ENCODE measurements at regions not wholly inside any gene's neighbourhood (a gene's known extent, or its start where the extent isn't known, plus 50 kb on each side); places are given as distances from the start of the nearest gene placed in this dataset.

DNA sequence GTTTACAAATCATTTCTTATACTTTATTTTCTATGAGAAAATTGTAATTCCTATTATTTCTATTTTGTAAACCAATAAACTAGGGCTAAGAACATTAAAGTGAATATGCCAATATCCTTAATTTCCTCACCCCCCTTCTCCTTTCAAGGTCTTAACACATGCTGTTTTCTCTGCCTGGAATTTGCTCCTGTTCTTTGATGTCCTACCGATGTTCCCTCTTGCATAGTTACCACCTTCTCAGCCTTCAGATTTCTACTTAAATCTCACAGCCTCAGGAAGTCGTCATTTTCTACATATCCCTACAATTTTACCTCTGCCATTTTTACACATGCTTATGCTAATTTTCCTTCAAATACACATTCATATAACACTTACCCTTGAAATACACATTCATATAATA lies 890.9 kb upstream of the CDH8 start:
- DNase-seq (ENCODE audit: low read depth): no peak

DNA sequence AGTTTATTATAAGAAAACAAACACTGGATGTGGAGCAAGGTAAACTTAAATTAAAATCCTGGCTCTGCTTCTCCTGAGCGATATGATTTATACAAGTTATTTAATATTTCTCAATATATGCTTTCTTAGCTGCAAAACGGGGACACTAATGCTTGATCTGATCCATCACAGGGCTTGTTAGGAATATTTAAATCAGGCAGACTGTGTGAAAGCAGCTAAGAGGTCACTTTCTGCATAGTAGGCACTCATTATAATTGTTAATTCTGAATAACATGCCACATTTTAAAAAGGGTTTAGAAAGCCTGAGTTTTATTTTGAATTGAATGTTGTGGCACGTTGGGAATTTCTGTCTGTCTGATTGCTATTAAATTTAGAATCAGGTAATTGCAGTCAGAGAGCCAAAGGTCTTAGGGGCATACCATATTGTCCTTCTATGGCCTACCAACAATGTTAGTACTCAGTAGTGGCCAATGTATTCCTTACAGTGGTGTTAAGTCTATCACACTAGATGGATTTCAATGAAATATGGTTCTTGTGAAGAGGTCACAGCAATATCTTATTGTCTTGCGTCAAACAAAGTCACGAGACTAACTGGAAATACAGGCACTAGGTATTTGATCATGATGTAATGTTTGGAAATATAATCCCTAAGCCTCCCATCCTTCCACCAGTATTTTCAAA lies 890.0 kb upstream of the CDH8 start:
- no peak for DNase-seq (ENCODE audit: low read depth)

DNA sequence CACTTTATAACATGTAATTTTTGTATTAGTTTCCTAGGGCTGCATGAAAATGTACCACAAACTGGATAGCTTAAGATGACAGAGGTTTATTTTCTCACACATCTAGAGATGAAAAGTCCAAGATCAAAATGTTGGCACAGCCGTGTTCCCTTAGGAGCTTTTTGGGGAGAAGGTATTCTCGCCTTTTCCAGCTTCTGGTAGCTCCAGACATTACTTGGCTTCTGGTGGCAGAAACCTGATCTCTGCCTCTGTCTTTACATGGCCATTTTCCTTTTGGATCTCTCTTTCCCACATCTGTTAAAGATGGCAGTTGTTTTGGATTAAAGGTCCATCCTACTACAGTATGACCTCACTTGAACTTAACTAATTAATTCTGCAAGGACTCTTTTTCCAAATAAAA lies 885.7 kb upstream of the CDH8 start:
- no peak for DNase-seq (ENCODE audit: low read depth)

DNA sequence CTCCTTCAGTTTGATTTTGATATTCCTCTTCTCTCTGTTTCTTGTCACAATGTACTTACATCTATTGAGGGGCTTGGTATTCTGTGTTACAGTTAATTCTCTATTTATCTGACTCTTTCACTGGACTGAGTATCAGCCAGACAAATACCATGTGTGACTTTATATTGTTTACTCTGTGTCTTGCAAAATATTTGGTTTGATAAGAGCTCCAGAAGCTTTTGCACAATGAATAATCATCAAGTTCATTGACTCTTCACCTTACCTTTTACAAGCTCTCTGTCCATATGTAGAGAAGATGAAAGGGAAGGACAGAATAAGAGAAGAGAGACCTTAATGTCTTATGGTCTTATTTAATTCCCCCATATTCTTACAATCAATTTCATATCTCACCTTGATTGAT lies 877.7 kb upstream of the CDH8 start:
- DNase-seq (ENCODE audit: low read depth): no peak

DNA sequence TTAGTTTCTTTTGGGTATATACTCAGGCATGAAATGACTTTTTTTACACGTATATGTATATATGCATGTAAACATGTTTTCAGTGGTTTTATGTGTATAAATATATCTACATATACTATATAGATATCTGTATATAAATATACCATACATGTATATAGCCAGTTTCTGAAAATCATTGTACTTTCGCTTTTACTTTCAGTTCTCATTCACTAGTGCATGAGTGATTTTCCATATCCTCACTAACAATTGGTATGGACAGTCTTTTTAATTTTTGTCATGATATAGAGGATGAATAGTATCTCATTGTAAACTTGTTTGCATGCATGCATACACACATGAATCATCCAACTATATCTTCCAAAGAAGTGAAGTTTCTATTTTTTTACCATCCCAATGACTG lies 877.1 kb upstream of the CDH8 start:
- DNase-seq (ENCODE audit: low read depth): no peak

DNA sequence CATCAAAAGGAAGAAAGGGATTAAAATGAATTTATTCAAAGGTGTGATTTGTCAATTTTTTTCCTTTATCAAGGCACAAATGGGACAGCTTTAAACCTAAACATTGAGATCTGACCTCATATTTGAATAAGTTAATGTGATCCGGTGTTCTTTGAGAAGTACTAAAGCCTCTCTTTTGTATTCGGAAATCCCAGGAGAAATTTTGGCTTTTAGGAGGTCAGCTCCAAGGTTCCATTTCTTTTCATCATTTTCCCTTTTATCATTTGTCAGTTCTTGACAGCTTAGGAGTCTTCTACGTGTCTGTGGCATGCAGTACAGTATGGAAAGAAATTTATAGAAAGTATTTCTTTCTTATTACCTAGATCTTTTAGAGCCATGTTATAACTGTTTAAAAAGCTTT lies 873.4 kb upstream of the CDH8 start:
- no peak for DNase-seq (ENCODE audit: low read depth)

DNA sequence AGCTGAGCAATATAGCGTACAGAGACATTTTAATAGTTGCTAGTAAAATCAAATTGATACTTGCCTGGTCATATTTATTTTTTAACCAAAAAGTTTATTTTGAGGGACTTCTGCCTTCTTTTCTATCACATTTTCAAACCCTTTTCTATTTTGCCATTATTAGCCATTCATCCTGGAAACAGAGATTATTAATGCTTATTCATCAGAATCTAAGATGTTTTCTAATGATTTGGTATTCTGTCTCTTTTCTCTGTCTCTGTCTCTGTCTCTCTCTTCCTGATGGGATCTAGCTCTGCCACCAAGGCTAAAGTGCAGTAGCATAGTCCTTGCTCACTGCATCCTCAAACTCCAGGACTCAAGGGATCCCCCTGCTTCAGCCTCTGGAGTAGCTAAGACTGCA lies 871.3 kb upstream of the CDH8 start:
- no peak for DNase-seq (ENCODE audit: low read depth)

DNA sequence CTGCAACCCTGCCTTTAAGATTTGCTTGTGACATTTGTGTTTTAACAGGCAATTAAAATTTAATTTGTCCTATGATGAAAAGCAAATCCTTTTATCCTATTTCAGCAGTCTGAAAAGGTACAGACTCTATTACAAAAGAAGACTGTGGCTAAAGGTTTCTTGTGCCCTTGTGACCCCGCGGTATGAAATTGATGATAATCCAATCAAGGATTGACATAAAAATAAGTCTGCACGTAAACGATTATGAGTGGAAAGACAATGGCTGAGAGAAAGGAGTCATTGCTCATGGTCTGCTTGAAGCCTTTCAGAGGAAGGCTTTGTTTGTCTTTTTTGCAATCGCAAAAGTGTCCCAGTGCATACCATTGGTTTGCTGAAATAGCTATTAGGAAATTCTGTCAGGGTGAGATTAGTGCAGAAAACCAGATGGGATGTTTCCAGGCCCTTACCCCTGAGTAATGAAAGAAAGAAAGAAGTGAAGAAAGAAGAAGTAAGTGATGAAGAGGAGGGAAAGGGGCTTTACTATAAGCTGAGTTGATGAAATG lies 867.8 kb upstream of the CDH8 start:
- DNase-seq (ENCODE audit: low read depth): no peak

DNA sequence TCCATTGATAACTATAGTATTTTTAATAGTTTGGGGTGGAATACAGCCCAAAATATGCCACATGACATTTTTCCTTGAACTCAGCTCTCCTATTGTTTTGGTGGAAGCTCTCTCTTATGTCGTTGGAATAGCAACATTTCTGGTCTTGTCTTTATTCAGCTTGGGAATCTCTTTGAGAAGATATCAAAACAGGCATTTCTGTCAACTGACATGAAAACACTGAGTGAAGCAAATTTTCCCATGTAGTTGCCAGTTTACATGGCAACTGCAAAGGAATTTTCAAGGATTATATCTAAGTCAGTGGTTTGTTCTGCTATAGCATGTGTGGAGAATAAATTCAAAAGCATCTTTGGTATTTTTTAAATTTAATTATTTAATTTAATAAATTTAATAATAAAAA lies 863.5 kb upstream of the CDH8 start:
- no peak for DNase-seq (ENCODE audit: low read depth)

DNA sequence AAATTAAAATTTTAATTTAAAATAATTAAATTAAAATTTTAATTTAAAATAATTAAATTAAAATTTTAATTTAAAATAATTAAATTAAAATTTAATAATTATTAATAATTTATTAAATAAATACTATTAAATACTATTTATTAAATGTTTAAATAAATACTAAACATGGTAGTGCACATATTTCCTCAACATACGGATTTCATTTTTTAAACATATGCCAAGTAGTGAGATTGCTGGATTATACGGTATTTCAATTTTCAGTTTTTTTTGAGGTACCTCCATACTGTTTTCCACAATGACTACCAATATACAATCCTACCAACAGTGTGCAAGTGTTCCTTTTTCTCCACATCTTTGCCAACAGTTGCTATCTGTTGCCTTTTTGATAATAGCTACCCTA lies 852.9 kb upstream of the CDH8 start:
- DNase-seq (ENCODE audit: low read depth): no peak

DNA sequence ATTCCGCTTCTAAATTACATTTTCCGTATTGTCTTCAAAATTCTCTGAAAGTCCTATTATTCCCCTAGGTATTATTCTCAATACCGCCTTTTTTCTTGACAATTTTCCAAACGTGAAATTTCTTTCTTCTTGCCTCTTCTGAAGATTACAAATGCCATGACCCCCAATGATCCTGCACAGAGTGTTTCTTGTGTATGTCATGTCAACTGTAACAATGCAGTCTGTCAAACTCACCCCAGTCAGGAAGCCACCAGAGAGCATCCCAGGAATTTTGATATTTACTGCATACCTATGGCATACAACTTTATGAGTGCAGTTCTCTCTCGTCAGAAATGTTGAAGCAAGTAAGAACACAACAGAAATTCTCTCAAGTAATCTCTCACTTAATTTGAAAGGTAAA lies 847.3 kb upstream of the CDH8 start:
- DNase-seq (ENCODE audit: low read depth): no peak

DNA sequence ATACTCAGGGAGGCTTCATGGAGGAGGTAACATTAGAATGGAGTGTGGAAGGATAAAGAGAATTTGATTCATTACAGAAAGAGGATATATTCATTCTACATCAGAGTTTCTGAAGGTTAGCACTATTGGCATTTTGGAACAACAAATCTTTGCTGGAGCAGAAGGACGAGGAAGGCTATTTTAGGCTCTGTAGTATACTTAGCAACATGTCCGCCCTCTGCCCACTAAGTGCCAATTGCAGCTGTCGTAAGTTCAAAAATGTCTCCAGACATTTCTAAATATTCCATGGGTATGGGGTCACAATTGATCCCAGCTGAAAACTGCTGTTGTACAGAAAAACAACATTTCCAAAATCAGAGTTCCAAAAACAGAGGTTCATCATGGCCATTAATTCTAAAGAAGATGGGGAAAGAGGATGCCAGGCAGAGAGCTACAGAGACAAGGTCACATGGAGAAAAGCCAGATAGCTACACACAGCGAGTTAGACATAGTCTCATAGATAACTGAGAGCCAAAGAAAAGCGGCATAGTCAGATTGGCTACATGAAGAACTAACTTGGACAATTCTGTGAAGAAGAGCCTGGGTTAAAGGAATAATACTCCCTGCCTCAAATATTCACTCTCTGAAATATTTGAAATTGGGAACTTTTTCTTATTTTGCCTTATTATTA lies 846.4 kb upstream of the CDH8 start:
- DNase-seq (ENCODE audit: low read depth): no peak

DNA sequence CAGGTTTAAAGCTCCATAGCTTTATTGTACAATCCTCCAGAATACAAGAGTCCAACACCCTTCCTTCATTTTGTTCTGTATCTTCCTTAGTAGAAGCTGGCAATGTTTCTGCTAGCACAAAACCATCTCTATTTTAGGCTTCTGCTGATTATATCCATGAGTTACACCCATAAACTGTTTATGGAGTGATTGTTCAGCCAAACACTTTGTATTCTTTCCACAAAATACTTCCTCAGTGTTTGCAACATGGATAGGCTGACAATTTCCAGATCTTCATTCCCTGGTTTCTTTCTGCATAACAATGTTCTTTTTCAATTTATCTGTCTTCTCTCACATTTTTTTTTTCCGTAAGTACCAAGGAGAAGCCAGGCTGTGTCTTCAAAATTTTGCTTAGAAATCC lies 839.9 kb upstream of the CDH8 start:
- no peak for DNase-seq (ENCODE audit: low read depth)

DNA sequence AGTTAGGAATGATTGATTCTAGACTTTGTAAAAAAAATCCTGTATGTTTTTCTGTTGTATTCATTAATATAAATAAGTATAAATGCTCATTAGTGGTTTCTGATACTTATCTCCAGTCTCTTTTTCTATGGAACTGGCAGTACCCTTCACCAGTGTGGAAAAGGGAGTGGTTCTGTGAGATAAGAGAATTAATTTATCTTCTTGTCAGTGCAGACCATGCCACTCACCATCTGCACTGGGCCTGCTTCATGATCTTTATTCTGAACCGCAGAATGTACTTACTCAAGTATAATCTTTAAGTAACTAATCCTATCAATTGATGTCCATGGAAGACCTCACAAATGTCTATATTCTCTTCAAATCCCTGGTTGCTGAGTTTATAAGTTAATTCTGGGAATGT lies 836.1 kb upstream of the CDH8 start:
- DNase-seq (ENCODE audit: low read depth): no peak

DNA sequence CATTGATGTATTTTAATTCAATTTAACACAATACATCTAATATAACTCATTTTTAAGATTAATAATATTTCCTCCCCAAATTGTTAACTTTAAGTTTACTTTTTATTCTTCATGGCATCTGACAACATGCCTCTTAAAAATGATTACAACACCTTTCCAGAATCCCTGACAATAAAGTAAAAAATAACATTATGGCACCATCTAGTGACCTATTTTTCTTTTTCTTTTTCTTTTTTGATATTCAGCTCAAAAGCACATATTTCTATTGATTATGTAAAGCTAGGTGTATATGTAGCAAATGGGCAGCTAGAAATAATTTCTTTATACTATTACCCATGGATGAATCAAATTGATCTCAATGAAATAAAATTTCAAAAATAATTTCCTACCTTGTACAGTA lies 834.3 kb upstream of the CDH8 start:
- no peak for DNase-seq (ENCODE audit: low read depth)

DNA sequence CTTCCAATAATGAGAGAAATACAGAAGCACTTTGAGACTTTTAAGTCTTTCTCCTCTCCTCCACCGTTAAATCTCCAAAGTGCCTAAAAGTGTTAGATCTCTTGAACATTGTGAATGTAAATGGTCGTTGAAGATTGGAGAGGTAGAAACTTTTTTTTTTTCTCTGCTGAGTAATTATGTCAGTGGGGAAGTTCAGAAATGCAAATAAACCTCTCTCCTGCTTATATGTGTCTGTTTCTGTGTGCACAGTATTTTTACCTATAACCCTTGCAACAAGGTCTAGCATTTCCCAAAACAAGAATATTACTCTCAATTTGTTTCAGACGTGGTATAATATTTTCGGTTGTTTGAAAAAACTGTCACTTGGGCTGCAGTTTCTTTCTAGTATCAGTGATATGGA lies 833.6 kb upstream of the CDH8 start:
- no peak for DNase-seq (ENCODE audit: low read depth)

DNA sequence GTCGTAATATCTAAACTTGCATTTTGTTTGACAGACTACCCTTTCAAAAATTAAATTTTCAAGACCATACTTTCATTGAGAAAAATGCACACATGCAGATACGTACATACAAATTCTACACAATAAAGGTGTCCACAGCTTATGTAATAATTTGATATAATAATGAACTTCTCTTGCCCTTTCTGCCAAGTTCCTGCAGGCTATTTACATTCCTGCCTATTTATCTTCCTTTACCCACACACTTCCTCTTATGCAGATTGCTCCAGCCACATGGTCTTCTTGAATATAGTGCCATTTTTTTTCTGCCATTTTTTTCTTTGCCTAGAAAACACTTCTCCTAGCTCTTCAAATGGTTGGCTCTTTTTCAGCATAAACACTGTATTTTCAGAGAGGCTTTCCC lies 826.9 kb upstream of the CDH8 start:
- no peak for DNase-seq (ENCODE audit: low read depth)

DNA sequence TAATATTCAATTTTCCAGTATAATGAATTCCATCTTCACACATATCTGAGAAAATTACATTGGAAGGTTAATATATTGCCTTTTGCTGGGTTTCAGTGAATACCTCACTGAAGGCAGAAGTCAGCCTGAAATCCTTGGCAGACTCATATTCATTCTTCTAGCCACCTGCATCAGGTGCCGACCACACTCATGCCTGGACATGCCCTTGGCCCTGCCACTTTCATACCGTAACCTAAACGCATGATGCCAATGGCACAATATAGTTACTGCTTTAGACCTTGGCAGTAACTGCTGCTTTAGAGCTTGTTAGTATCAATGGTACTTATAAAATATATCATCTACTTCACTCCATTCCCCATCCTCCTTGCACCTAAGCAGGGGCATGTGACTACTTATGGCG lies 817.6 kb upstream of the CDH8 start:
- DNase-seq (ENCODE audit: low read depth): no peak

DNA sequence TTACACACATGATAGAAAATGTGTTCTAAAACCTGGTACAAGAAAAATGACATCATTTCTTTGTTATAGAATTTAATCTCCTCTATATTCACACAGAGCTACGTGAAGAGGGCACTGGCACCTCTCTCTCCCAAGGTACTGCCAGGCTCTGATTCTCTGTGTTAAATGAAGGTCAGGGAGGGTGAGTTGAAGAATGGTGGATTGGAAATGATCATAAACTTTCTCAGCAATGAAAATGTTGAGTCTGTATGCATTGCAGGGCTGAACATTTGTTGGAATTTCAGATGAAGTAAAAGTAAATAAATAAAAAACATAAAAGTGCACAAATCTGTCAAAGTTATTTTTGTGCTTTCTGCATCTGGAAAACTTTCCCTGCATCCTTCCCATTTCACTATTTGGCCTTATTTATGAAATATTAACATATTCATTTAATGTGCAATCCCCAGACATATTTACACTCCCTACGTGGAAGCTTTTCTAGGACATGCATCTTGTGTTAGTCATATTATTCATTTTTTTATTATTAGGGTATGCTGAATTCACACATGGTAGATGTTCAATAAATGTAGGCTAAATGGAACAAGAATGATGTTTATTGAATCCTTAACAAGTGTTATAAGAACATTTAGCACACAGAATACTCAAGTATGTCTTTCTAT lies 810.3 kb upstream of the CDH8 start:
- DNase-seq (ENCODE audit: low read depth): no peak

DNA sequence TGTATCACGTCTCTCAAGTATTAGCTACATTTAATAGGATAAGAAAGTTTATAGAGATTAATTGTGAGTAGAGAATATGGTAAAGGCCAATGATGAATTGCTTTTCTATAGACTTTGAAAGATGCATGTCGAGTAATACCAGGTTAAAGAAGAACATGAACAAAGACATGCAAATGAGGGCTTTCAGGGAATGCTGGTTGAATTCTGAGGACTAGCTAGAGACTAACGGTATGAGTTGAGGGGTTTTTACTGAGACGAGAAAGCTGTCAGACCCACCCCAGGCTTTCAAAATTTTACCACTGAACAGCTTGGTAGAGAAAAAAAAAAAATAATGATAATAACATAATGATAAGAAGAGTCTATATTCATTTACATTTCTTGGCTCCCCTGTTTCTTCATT lies 796.0 kb upstream of the CDH8 start:
- DNase-seq (ENCODE audit: low read depth): no peak

DNA sequence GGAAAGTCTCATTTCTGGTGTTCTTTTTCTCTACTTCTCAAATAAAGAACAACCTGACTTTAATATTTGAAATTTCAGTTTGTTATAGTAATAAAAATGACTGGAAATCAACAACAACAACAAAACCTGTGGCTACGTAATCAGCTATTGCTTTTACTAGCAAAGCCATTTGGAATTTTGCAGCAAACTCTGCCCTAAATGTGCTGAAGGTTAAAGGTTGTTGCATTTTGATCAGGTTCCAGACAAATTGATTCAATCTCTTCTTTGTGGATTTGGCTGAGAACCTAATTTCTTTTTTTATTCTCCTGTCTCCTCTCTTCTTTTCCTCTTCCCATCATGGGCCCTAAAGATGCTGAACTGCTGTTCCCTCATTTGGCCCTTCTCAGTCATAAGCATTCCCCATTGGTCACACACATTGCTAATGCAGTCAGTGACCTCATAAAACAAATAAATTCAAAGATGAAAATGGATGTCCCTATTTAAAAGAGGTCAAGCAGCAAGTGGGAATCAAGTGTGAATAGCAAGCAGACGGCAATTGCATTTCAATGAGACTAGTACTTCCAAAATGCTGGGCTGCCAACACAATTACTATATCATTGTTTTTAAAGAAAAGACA lies 795.1 kb upstream of the CDH8 start:
- no peak for DNase-seq (ENCODE audit: low read depth)

DNA sequence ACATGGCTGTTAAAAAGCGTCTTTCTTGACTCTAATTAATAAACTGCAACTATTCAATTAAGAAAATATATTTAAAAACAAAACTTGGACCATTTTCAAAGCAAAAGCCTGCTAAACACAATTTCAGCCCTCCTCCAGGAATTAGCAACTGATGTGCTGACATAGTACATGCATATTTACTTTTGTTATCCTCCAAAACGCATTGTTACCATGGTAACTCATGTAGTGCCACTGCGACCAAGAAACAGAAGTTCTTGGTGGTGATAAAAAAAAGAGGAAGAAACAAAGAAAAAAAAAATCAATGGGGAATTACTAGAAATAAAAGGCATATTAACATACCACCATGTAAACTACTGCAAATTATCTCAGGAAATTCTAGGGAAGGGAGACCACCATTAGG lies 793.4 kb upstream of the CDH8 start:
- no peak for DNase-seq (ENCODE audit: low read depth)

DNA sequence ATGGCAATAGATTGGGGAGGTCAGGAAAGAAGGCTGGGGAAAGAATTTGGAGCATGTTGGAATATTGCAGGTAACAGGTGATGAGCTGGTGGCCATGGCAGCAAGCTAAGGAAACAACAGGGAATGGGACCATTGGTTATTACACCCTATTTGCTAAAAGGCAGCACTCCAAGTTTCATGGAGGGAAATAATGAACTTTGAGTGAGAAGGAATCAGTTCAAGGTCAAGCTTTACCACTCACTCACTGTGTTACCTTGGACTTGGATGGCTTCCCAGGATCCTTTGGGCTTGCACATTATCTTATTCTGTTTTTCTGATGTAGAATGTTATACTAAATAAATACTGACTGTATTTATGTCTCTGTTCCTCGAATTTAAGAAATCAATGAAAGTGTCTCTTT lies 792.8 kb upstream of the CDH8 start:
- DNase-seq (ENCODE audit: low read depth): no peak

Measured in LHCN-M2 (cell line).